Ascending aorta (tissue), 2 donors: ENCODE measurements at regions not wholly inside any gene's neighbourhood (a gene's known extent, or its start where the extent isn't known, plus 50 kb on each side); places are given as distances from the start of the nearest gene placed in this dataset.

Experiments
- DNase-seq, 2 donors: peaks; one replicate each; pipeline ENCODE4 v3.0.0-alpha.2; 2019; ENCODE audit warnings: low spot score in 2 of 2
- H3K27ac ChIP-seq, 2 donors: fragments of 200-600 bp; sonication (generic); one replicate each; pipeline ENCODE4 v1.5.1; 2016 to 2017; ENCODE audit warnings: mild to moderate bottlenecking in 1 of 2
- H3K27me3 ChIP-seq: fragments of 200-600 bp; sonication (generic); one replicate; pipeline ENCODE4 v1.5.1; 2017
- H3K36me3 ChIP-seq, 2 donors: fragments of 200-600 bp; sonication (generic); one replicate each; pipeline ENCODE4 v1.5.1; 2016
- H3K4me1 ChIP-seq, 2 donors: fragments of 200-600 bp; sonication (generic); one replicate each; pipeline ENCODE4 v1.5.1; 2016 to 2017; ENCODE audit warnings: mild to moderate bottlenecking in 1 of 2
- H3K4me3 ChIP-seq, 2 donors: fragments of 200-600 bp; sonication (generic); one replicate each; pipeline ENCODE4 v1.5.1; 2016 to 2017; ENCODE audit warnings: mild to moderate bottlenecking in 1 of 2
- H3K9me3 ChIP-seq, 2 donors: fragments of 200-600 bp; sonication (generic); one replicate each; pipeline ENCODE4 v1.5.1; 2016
- intact Hi-C: fragments of 100-400 bp; cut with DNase I; formaldehyde crosslinking; loops from one replicate; pipeline ENCODE4 v1.15.1; 2023
- TF ChIP-seq, protein P1 (sequence below), 3 experiments: fragments of 200-600 bp in 2 of 3; fragments of 450-650 bp in 1 of 3; sonication (generic) in 2 of 3; IDR thresholded peaks; one replicate each; pipeline ENCODE4 v1.5.1; 2016 to 2019; ENCODE audit warnings: antibody characterized with exemption in 3 of 3, mild to moderate bottlenecking in 1 of 3, moderate library complexity in 1 of 3

DNA sequence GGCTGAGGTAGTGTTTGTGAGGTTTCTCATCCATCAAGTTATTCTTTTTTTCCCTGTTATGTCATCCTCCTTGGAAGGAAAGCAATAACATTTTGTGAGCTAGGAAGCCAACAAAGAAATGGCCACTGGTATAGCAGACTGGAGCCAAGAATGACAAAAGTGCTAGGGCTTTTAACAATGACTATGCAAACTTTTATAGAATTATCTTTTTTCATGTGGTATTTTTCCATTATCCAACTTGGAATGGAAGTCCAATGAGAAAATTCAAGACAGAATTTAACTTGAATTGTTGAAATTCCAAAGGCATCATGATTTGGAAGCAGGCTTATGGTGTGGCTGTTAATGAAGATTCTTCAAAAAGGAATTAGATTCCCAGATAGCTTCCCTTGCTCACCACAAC, 216.4 kb upstream of the PDGFD start:
- Histone ChIP-seq H3K9me3 (no peaks in the 10 kb centered on the region), H3K27ac (peak overlapping the region in 1 of 2 donors; percentile 2), H3K4me1 (no peaks in the 10 kb centered on the region), H3K4me3 (no peak overlapping the region), H3K36me3 (no peaks in the 10 kb centered on the region), H3K27me3 (no peaks in the 10 kb centered on the region)
- intact Hi-C loops: no loop called here
- no peak for DNase-seq
- TF ChIP-seq, protein P1, sequence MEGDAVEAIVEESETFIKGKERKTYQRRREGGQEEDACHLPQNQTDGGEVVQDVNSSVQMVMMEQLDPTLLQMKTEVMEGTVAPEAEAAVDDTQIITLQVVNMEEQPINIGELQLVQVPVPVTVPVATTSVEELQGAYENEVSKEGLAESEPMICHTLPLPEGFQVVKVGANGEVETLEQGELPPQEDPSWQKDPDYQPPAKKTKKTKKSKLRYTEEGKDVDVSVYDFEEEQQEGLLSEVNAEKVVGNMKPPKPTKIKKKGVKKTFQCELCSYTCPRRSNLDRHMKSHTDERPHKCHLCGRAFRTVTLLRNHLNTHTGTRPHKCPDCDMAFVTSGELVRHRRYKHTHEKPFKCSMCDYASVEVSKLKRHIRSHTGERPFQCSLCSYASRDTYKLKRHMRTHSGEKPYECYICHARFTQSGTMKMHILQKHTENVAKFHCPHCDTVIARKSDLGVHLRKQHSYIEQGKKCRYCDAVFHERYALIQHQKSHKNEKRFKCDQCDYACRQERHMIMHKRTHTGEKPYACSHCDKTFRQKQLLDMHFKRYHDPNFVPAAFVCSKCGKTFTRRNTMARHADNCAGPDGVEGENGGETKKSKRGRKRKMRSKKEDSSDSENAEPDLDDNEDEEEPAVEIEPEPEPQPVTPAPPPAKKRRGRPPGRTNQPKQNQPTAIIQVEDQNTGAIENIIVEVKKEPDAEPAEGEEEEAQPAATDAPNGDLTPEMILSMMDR (IDR thresholded peaks at IDR 0.05): no peak

DNA sequence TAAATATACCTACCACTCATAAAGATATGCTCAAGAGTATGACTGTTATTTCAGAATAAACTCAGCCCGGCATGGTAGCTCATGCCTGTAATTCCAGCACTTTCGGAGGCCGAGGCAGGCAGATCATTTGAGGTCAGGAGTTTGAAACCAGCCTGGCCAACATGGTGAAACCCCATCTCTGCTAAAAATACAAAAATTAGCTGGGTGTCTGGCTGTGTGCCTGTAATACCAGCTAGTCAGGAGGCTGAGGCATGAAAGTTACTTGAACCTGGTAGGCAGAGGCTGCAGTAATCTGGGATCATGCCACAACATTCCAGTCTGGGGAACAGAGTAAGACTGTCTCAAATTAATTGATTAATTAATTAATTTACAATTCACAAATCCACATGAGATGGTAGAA, 208.2 kb upstream of the PDGFD start:
- H3K27ac ChIP-seq: no peak overlapping the region
- no peaks in the 10 kb centered on the region for H3K36me3 ChIP-seq
- TF ChIP-seq, protein P1 (IDR thresholded peaks at IDR 0.05): no peak
- no peaks in the 10 kb centered on the region for H3K27me3 ChIP-seq
- H3K4me1 ChIP-seq: peaks cover 0 to 5% of the 10 kb centered on the region in 2 donors
- H3K9me3 ChIP-seq: no peaks in the 10 kb centered on the region
- no peak overlapping the region for H3K4me3 ChIP-seq
- DNase-seq: peak in 1 of 2 donors; percentile 61
- intact Hi-C loops: no loop called here

GRCh38 chr11:104370478-104370877, 206.5 kb upstream of the PDGFD start:
- TF ChIP-seq, protein P1 (IDR thresholded peaks at IDR 0.05): no peak
- DNase-seq: no peak
- intact Hi-C loops: no loop called here

GRCh38 chr11:104369761-104370160, 205.8 kb upstream of the PDGFD start:
- intact Hi-C loops: no loop called here
- TF ChIP-seq, protein P1 (IDR thresholded peaks at IDR 0.05): no peak
- Histone ChIP-seq H3K27me3 (no peaks in the 10 kb centered on the region), H3K4me3 (no peak overlapping the region), H3K27ac (no peak overlapping the region), H3K9me3 (no peaks in the 10 kb centered on the region), H3K4me1 (peaks cover 0 to 5% of the 10 kb centered on the region in 2 donors), H3K36me3 (no peaks in the 10 kb centered on the region)
- no peak for DNase-seq

More at GRCh38 chr11:104370478-104370877, 206.5 kb upstream of the PDGFD start:
- no peak overlapping the region for H3K4me3 ChIP-seq
- no peaks in the 10 kb centered on the region for H3K27me3 ChIP-seq
- H3K9me3 ChIP-seq: no peaks in the 10 kb centered on the region
- no peaks in the 10 kb centered on the region for H3K36me3 ChIP-seq
- no peak overlapping the region for H3K27ac ChIP-seq
- H3K4me1 ChIP-seq: peaks cover 0 to 5% of the 10 kb centered on the region in 2 donors

- H3K4me3 ChIP-seq: no peak overlapping the region
- peaks cover 0 to under 1% of the 10 kb centered on the region in 2 donors for H3K4me1 ChIP-seq
- intact Hi-C loops: no loop called here
- no peaks in the 10 kb centered on the region for H3K36me3 ChIP-seq
- no peaks in the 10 kb centered on the region for H3K9me3 ChIP-seq
- no peaks in the 10 kb centered on the region for H3K27me3 ChIP-seq
- H3K27ac ChIP-seq: no peak overlapping the region
- no peak for DNase-seq
- TF ChIP-seq, protein P1 (IDR thresholded peaks at IDR 0.05): no peak
Observed at GRCh38 chr11:104366321-104366734, 202.4 kb upstream of the PDGFD start.

DNA sequence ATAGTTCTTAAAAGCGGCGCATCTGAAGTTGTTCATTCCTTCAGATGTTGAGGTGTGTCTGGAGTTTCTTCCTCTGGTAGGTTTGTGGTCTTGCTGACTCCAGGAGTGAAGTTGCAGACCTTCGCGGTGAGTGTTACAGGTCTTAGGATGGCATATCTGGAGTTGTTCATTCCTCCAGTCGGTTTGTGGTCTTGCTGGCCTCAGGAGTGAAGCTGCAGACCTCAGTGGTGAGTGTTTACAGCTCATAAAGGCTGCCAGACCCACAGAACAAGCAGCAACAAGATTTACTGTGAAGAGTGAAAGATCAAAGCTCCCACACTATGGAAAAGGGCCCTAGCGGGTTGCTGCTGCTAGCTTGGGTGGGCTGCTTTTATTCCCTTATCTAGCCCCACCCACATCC, 201.7 kb upstream of the PDGFD start:
- no peak for DNase-seq
- TF ChIP-seq, protein P1 (IDR thresholded peaks at IDR 0.05): no peak
- H3K36me3 ChIP-seq: no peaks in the 10 kb centered on the region

More for the DNA sequence above, 201.7 kb upstream of the PDGFD start:
- intact Hi-C loops: no loop called here
- no peaks in the 10 kb centered on the region for H3K27me3 ChIP-seq
- H3K27ac ChIP-seq: no peak overlapping the region
- H3K4me1 ChIP-seq: no peaks in the 10 kb centered on the region
- no peaks in the 10 kb centered on the region for H3K9me3 ChIP-seq
- no peak overlapping the region for H3K4me3 ChIP-seq
